ENCODE measurements at regions not wholly inside any gene's neighbourhood (a gene's known extent, or its start where the extent isn't known, plus 50 kb on each side); places are given as distances from the start of the nearest gene placed in this dataset.

DNA sequence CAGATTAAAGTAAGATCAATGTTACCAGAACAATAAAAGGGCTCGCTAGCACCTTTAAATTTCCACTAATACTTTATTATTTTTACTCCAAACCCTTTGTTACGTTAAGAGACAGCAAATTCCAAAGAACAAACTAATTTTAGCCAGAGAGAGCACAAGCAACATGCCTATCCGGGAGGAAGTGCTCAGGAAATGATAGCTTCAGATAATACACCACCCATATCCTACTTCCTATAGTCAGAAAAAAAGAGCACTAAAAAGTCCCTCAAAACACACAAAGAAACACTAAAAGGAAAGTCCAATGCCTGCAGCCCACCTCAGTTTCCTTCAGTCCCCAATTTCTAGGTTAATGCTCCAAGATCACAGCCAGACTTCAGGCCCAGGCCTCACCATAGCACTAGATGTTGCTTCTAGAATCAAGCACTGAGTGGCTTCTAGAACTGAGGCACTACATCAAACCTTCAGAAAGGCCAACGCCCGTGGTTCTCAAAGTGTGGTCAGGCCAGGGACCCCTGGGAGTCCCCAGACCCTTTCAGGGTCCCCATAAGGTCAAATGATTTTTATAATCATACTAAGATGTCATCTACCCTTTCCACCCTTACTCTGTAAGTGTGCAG lies 142.6 kb downstream of the PSMG1 start:
- intact Hi-C loops (cut with DNase I): no loop called here
- Histone ChIP-seq H3K4me3 (no peak overlapping the region), H3K4me1 (peaks cover 0 to 12% of the 10 kb centered on the region in 2 donors), H3K9me3 (no peaks in the 10 kb centered on the region), H3K27me3 (no peaks in the 10 kb centered on the region), H3K36me3 (no peaks in the 10 kb centered on the region), H3K27ac (peak overlapping the region; percentile 29 to 65)
- DNase-seq (ENCODE audit: low spot score in 2 of 2): peak in 1 of 2 donors; percentile 54
- TF ChIP-seq CTCF (IDR thresholded peaks at IDR 0.05): no peak

- Histone ChIP-seq H3K4me1 (peaks cover 0 to 23% of the 10 kb centered on the region in 2 donors), H3K27ac (no peak overlapping the region), H3K27me3 (no peaks in the 10 kb centered on the region), H3K36me3 (no peaks in the 10 kb centered on the region), H3K4me3 (no peak overlapping the region), H3K9me3 (no peaks in the 10 kb centered on the region)
- TF ChIP-seq CTCF (IDR thresholded peaks at IDR 0.05): no peak
- intact Hi-C loops (cut with DNase I): no loop called here
- DNase-seq (ENCODE audit: low spot score in 2 of 2): peak in 1 of 2 donors; percentile 56
Measured at GRCh38 chr21:39037807-39038405, 145.3 kb downstream of the PSMG1 start.

- no peak for TF ChIP-seq CTCF (IDR thresholded peaks at IDR 0.05)
- Histone ChIP-seq H3K27ac (no peak overlapping the region), H3K9me3 (no peaks in the 10 kb centered on the region), H3K27me3 (no peaks in the 10 kb centered on the region), H3K4me3 (no peak overlapping the region), H3K36me3 (no peaks in the 10 kb centered on the region), H3K4me1 (peaks cover 0 to 23% of the 10 kb centered on the region in 2 donors)
- DNase-seq (ENCODE audit: low spot score in 2 of 2): peak in 1 of 2 donors; percentile 15
- intact Hi-C loops (cut with DNase I): no loop called here
Measured at GRCh38 chr21:39036581-39036980, 146.7 kb downstream of the PSMG1 start.

DNA sequence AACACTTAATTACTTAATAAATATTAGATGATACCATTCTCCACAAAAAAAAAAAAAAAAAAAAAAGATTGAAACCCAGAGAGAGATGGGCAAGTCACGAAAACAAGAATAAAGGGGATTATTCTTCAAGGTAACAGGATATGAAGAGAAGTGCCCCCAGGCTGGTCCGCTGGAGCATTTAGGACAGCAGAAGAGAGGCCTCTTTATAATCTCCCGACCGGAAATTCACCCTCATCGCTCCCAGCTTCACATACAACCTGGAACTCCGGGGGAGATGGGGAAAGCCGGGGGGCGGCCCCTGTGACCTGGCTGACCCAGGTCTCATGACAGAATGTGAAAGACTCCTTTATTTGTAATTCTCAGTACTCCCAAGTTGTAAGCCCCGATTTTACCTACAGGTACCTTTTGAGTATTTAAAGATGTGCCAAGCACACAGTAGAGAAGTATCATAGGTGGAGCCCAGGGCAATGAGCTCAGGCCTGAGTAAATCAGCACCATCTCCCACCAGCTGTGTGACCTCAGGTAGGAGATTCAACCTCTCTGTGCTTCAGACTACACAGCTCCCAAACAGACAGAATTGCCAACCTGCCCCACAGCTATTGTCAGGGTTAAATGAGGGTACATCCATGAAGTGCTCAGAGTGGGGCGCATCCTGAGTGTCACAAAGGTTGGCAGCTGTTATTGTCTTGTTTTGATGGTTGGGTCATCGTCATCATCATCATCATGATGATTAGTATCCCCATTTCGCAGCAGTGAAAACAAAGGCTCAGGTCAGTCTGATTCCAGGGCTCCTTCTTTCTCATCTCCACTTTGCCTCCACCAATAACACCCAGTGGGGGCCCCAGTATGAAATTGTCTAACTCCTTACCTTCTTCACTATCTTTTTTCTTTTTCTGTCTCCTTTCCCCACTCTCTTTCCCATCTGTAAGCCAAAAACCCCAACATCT lies 148.4 kb downstream of the PSMG1 start:
- TF ChIP-seq CTCF (IDR thresholded peaks at IDR 0.05): no peak
- peaks cover 0 to 14% of the 10 kb centered on the region in 2 donors for H3K4me1 ChIP-seq
- intact Hi-C loops (cut with DNase I): no loop called here
- no peak overlapping the region for H3K27ac ChIP-seq
- H3K27me3 ChIP-seq: no peaks in the 10 kb centered on the region
- DNase-seq (ENCODE audit: low spot score in 2 of 2): peak in 1 of 2 donors; percentile 42
- no peak overlapping the region for H3K4me3 ChIP-seq
- no peaks in the 10 kb centered on the region for H3K36me3 ChIP-seq
- no peaks in the 10 kb centered on the region for H3K9me3 ChIP-seq

GRCh38 chr21:39033878-39034589 lies 149.2 kb downstream of the PSMG1 start:
- H3K27me3 ChIP-seq: no peaks in the 10 kb centered on the region
- peak in 1 of 2 donors; percentile 61 for DNase-seq (ENCODE audit: low spot score in 2 of 2)
- peaks cover 0 to 11% of the 10 kb centered on the region in 2 donors for H3K4me1 ChIP-seq
- H3K9me3 ChIP-seq: no peaks in the 10 kb centered on the region
- TF ChIP-seq CTCF (IDR thresholded peaks at IDR 0.05): no peak
- H3K27ac ChIP-seq: peak overlapping the region in 1 of 2 donors; percentile 36
- H3K4me3 ChIP-seq: peak overlapping the region in 1 of 2 donors; percentile 25
- H3K36me3 ChIP-seq: no peaks in the 10 kb centered on the region
- intact Hi-C loops (cut with DNase I): no loop called here
